Tibial artery (tissue), 4 donors: ENCODE measurements at regions not wholly inside any gene's neighbourhood (a gene's known extent, or its start where the extent isn't known, plus 50 kb on each side); places are given as distances from the start of the nearest gene placed in this dataset.

Experiments
- DNase-seq, 2 donors: peaks; one replicate each; pipeline ENCODE4 v3.0.0-alpha.2; 2019
- H3K27ac ChIP-seq, 2 donors: fragments of 200-600 bp; sonication (generic) in 1 of 2; 1 replicate in 1 of 2; 2 replicates in 1 of 2; pipeline ENCODE4 v1.5.1; 2018 to 2019; ENCODE audit warnings: mild to moderate bottlenecking in 1 of 2
- H3K27me3 ChIP-seq, 2 donors: fragments of 200-600 bp; sonication (generic) in 1 of 2; one replicate each; pipeline versions ENCODE4 v1.5.1 to v1.6.0; 2016 to 2019
- H3K36me3 ChIP-seq, 3 donors: fragments of 200-600 bp; sonication (generic) in 2 of 3; one replicate each; pipeline ENCODE4 v1.5.1; 2016 to 2019; ENCODE audit warnings: mild to moderate bottlenecking in 2 of 3
- H3K4me1 ChIP-seq, 4 donors: fragments of 200-600 bp; sonication (generic) in 2 of 4; 1 replicate in 3 of 4; 2 replicates in 1 of 4; pipeline ENCODE4 v1.5.1; 2016 to 2019
- H3K4me3 ChIP-seq, 2 donors: fragments of 200-600 bp; sonication (generic) in 1 of 2; 1 replicate in 1 of 2; 2 replicates in 1 of 2; pipeline ENCODE4 v1.5.1; 2018 to 2019; ENCODE audit warnings: mild to moderate bottlenecking in 2 of 2
- H3K9me3 ChIP-seq, 3 donors: fragments of 200-600 bp; sonication (generic) in 1 of 3; one replicate each; pipeline ENCODE4 v1.5.1; 2016 to 2019
- CTCF ChIP-seq, 2 experiments: fragments of 200-600 bp in 1 of 2; fragments of 450-650 bp in 1 of 2; IDR thresholded peaks; one replicate each; pipeline ENCODE4 v1.5.1; 2017 to 2019; ENCODE audit warnings: antibody characterized with exemption in 2 of 2, mild to moderate bottlenecking in 1 of 2, moderate library complexity in 1 of 2
- intact Hi-C: fragments of 100-400 bp; cut with DNase I; formaldehyde crosslinking; loops from one replicate; pipeline ENCODE4 v1.15.0; 2023; ENCODE audit warnings: low total_unique reads

- intact Hi-C loops = no loop called here
- no peak for TF ChIP-seq CTCF (IDR thresholded peaks at IDR 0.05)
- Histone ChIP-seq H3K4me1 (no peaks in the 10 kb centered on the region), H3K27me3 (no peaks in the 10 kb centered on the region), H3K9me3 (no peaks in the 10 kb centered on the region), H3K27ac (no peak overlapping the region), H3K4me3 (no peak overlapping the region), H3K36me3 (no peaks in the 10 kb centered on the region)
- DNase-seq = no peak
Observed at GRCh38 chrX:34849371-34849770, 93.2 kb upstream of the FAM47B start.

GRCh38 chrX:34859191-34859590 lies 83.4 kb upstream of the FAM47B start:
- intact Hi-C loops = no loop called here
- Histone ChIP-seq H3K27ac (no peak overlapping the region), H3K27me3 (no peaks in the 10 kb centered on the region), H3K4me1 (no peaks in the 10 kb centered on the region), H3K36me3 (no peaks in the 10 kb centered on the region), H3K9me3 (no peaks in the 10 kb centered on the region), H3K4me3 (no peak overlapping the region)
- no peak for TF ChIP-seq CTCF (IDR thresholded peaks at IDR 0.05)
- DNase-seq = no peak

- Histone ChIP-seq H3K36me3 (no peaks in the 10 kb centered on the region), H3K9me3 (no peaks in the 10 kb centered on the region), H3K27me3 (no peaks in the 10 kb centered on the region), H3K27ac (no peak overlapping the region), H3K4me1 (peaks cover 0 to 6% (median 0%) of the 10 kb centered on the region in 4 donors), H3K4me3 (no peak overlapping the region)
- intact Hi-C loops = no loop called here
- no peak for DNase-seq
- TF ChIP-seq CTCF (IDR thresholded peaks at IDR 0.05) = no peak
Observed at GRCh38 chrX:34863906-34864305, 78.7 kb upstream of the FAM47B start.

DNA sequence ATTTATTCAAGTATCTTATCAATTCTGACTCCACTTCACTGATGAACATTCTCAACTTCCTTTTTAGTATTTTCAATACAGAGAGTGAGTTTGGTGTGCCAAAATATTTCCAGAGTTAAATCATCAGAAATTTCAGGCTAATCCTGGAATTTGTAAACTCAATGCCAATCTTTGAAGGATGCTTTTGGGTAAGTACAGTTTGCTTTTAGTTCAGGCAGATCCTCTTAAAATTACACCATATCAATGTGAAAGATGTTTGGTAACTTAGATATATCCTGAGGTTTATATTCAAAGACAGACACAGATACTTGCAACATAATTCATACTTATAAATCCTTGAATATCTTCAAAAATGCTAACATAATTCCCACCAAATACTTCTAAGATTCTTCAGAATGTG lies 76.0 kb upstream of the FAM47B start:
- no peak for DNase-seq
- no peaks in the 10 kb centered on the region for H3K27me3 ChIP-seq
- H3K4me3 ChIP-seq = no peak overlapping the region
- peaks cover 0 to 6% (median 5%) of the 10 kb centered on the region in 3 donors for H3K9me3 ChIP-seq
- TF ChIP-seq CTCF (IDR thresholded peaks at IDR 0.05) = no peak
- no peak overlapping the region for H3K27ac ChIP-seq
- H3K4me1 ChIP-seq = peaks cover 0 to 6% (median 0%) of the 10 kb centered on the region in 4 donors
- no peaks in the 10 kb centered on the region for H3K36me3 ChIP-seq
- intact Hi-C loops = no loop called here

- Histone ChIP-seq H3K27me3 (no peaks in the 10 kb centered on the region), H3K27ac (no peak overlapping the region), H3K4me1 (peaks cover 0 to 6% (median 0%) of the 10 kb centered on the region in 4 donors), H3K4me3 (no peak overlapping the region), H3K9me3 (peaks cover 0 to 6% (median 5%) of the 10 kb centered on the region in 3 donors), H3K36me3 (no peaks in the 10 kb centered on the region)
- intact Hi-C loops = no loop called here
- no peak for TF ChIP-seq CTCF (IDR thresholded peaks at IDR 0.05)
- DNase-seq = no peak
Observed at GRCh38 chrX:34868633-34869032, 74.0 kb upstream of the FAM47B start.
